ENCODE measurements at regions not wholly inside any gene's neighbourhood (a gene's known extent, or its start where the extent isn't known, plus 50 kb on each side); places are given as distances from the start of the nearest gene placed in this dataset.

- TF ChIP-seq CTCF (IDR thresholded peaks at IDR 0.05) (no peak), ZBTB33 (IDR thresholded peaks at IDR 0.05; ENCODE audit: borderline replicate concordance, low read depth) (no peak), FOXJ3 (CRISPR knock-in tag; IDR thresholded peaks at IDR 0.05) (no peak)
Observed at GRCh38 chr14:98274596-98274995, 997.4 kb downstream of the BCL11B start (continued).

- Histone ChIP-seq H3K9me2 (no peaks in the 10 kb centered on the region), H3K27me3 (ENCODE audit: insufficient read depth) (no peaks in the 10 kb centered on the region), H2AFZ (ENCODE audit: low read depth) (no peak overlapping the region), H3K9ac (no peak overlapping the region), H3K4me2 (no peak overlapping the region), H3K36me3 (replicated peaks in 1 of 2; ENCODE audit: control insufficient read depth in 1 of 2, insufficient read depth in 2 of 2, low read length in 1 of 2) (no peaks in the 10 kb centered on the region), H3K4me3 (ENCODE audit: low read depth in 2 of 2, low read length in 1 of 2) (no peak overlapping the region), H3K79me2 (ENCODE audit: insufficient read depth) (no peaks in the 10 kb centered on the region), H4K20me1 (ENCODE audit: insufficient read depth) (no peaks in the 10 kb centered on the region), H3K27ac (ENCODE audit: low read depth in 2 of 2, low read length in 1 of 2) (no peak overlapping the region), H3K4me1 (ENCODE audit: control insufficient read depth in 1 of 2, insufficient read depth in 2 of 2, low read depth in 1 of 2, low read length in 1 of 2) (no peaks in the 10 kb centered on the region), H3F3A (replicated peaks; ENCODE audit: insufficient read depth) (no peaks in the 10 kb centered on the region), H3K9me3 (no peaks in the 10 kb centered on the region)
- POLR2A ChIA-PET: no interaction called here
- DNase-seq: no peak
- CTCF ChIA-PET: no interaction called here
- 5% methylated on average over 3 of the region's 3 CpGs for WGBS (ENCODE audit: low lambda C conversion rate)
- TF ChIP-seq EZH2phosphoT487 (IDR thresholded peaks at IDR 0.05; ENCODE audit: borderline replicate concordance, low read depth): no peak
- no peak for TF ChIP-seq RFX5 (IDR thresholded peaks at IDR 0.05; ENCODE audit: low read length)
- TF ChIP-seq TAF1 (IDR thresholded peaks at IDR 0.05; ENCODE audit: borderline replicate concordance, low read depth, low read length): no peak
- no peak for TF ChIP-seq POLR2AphosphoS5 (IDR thresholded peaks at IDR 0.05; ENCODE audit: low read depth, low read length)
- TF ChIP-seq TEAD4 (IDR thresholded peaks at IDR 0.05; ENCODE audit: borderline replicate concordance, insufficient read depth): no peak
- no peak for TF ChIP-seq MXI1 (IDR thresholded peaks at IDR 0.05; ENCODE audit: low read depth, low read length)
- TF ChIP-seq, protein P1, sequence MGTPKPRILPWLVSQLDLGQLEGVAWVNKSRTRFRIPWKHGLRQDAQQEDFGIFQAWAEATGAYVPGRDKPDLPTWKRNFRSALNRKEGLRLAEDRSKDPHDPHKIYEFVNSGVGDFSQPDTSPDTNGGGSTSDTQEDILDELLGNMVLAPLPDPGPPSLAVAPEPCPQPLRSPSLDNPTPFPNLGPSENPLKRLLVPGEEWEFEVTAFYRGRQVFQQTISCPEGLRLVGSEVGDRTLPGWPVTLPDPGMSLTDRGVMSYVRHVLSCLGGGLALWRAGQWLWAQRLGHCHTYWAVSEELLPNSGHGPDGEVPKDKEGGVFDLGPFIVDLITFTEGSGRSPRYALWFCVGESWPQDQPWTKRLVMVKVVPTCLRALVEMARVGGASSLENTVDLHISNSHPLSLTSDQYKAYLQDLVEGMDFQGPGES (IDR thresholded peaks at IDR 0.05; ENCODE audit: low read depth, low read length): no peak
- TF ChIP-seq, protein P2, sequence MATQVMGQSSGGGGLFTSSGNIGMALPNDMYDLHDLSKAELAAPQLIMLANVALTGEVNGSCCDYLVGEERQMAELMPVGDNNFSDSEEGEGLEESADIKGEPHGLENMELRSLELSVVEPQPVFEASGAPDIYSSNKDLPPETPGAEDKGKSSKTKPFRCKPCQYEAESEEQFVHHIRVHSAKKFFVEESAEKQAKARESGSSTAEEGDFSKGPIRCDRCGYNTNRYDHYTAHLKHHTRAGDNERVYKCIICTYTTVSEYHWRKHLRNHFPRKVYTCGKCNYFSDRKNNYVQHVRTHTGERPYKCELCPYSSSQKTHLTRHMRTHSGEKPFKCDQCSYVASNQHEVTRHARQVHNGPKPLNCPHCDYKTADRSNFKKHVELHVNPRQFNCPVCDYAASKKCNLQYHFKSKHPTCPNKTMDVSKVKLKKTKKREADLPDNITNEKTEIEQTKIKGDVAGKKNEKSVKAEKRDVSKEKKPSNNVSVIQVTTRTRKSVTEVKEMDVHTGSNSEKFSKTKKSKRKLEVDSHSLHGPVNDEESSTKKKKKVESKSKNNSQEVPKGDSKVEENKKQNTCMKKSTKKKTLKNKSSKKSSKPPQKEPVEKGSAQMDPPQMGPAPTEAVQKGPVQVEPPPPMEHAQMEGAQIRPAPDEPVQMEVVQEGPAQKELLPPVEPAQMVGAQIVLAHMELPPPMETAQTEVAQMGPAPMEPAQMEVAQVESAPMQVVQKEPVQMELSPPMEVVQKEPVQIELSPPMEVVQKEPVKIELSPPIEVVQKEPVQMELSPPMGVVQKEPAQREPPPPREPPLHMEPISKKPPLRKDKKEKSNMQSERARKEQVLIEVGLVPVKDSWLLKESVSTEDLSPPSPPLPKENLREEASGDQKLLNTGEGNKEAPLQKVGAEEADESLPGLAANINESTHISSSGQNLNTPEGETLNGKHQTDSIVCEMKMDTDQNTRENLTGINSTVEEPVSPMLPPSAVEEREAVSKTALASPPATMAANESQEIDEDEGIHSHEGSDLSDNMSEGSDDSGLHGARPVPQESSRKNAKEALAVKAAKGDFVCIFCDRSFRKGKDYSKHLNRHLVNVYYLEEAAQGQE (IDR thresholded peaks at IDR 0.05; ENCODE audit: low read depth, low read length): no peak
- no peak for TF ChIP-seq FOXJ3 (CRISPR knock-in tag; IDR thresholded peaks at IDR 0.05)
- TF ChIP-seq YY1 (IDR thresholded peaks at IDR 0.05; ENCODE audit: low read depth): no peak
- no peak for TF ChIP-seq SMC3 (IDR thresholded peaks at IDR 0.05; ENCODE audit: low read depth, low read length)
- no peak for TF ChIP-seq RXRA (IDR thresholded peaks at IDR 0.05; ENCODE audit: borderline replicate concordance, low read depth)
Observed at GRCh38 chr14:98278800-98279199, 993.2 kb downstream of the BCL11B start.

Data from SK-N-SH (cell line).